ENCODE measurements at regions not wholly inside any gene's neighbourhood (a gene's known extent, or its start where the extent isn't known, plus 50 kb on each side); places are given as distances from the start of the nearest gene placed in this dataset.

- no peak for TF ChIP-seq CTCF (IDR thresholded peaks at IDR 0.05)
- H3K27ac Mint-ChIP-seq (ENCODE audit: unreplicated experiment): no peak overlapping the region
- no peaks in the 10 kb centered on the region for H3K36me3 Mint-ChIP-seq (ENCODE audit: unreplicated experiment)
- peaks cover 31% of the 10 kb centered on the region for H3K4me1 Mint-ChIP-seq (ENCODE audit: unreplicated experiment)
- peaks cover 4% of the 10 kb centered on the region for H3K9me3 Mint-ChIP-seq (ENCODE audit: unreplicated experiment)
- no peak overlapping the region for H3K4me3 Mint-ChIP-seq (ENCODE audit: unreplicated experiment)
- H3K27me3 Mint-ChIP-seq (ENCODE audit: unreplicated experiment): no peaks in the 10 kb centered on the region
- no peak for DNase-seq (ENCODE audit: extremely low spot score, unreplicated experiment)
These were observed 121.8 kb downstream of the INHBA start for GRCh38 chr7:41581041-41581440.

- no peak for TF ChIP-seq CTCF (IDR thresholded peaks at IDR 0.05)
- peaks cover 31% of the 10 kb centered on the region for H3K4me1 Mint-ChIP-seq (ENCODE audit: unreplicated experiment)
- H3K4me3 Mint-ChIP-seq (ENCODE audit: unreplicated experiment): no peak overlapping the region
- no peak for DNase-seq (ENCODE audit: extremely low spot score, unreplicated experiment)
- no peaks in the 10 kb centered on the region for H3K36me3 Mint-ChIP-seq (ENCODE audit: unreplicated experiment)
- H3K9me3 Mint-ChIP-seq (ENCODE audit: unreplicated experiment): peaks cover 4% of the 10 kb centered on the region
- no peaks in the 10 kb centered on the region for H3K27me3 Mint-ChIP-seq (ENCODE audit: unreplicated experiment)
- peak overlapping the region; percentile 32 for H3K27ac Mint-ChIP-seq (ENCODE audit: unreplicated experiment)
These were observed 122.6 kb downstream of the INHBA start for GRCh38 chr7:41579961-41580935.

DNA sequence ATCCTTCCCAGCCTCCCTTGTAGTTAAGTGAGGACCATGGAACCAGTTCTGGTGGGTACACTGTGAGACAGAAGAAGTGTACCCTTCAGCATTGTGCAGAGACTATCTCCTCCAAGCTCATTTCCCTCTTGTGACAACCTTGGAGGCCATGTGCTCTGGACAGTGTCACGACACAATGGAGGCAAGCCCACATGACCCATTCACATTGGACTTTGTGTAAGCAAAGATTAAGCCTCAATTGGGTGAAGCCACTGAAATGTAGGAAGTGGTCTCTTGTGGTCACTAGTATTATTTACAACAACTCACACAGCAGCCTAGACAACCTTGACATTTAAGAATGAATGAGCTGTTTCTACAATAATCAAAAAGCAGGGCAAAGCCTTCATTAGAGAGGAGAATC lies 124.2 kb downstream of the INHBA start:
- Mint-ChIP-seq H3K27ac (ENCODE audit: unreplicated experiment) (no peak overlapping the region), H3K9me3 (ENCODE audit: unreplicated experiment) (peaks cover 4% of the 10 kb centered on the region), H3K4me3 (ENCODE audit: unreplicated experiment) (no peak overlapping the region), H3K36me3 (ENCODE audit: unreplicated experiment) (no peaks in the 10 kb centered on the region), H3K4me1 (ENCODE audit: unreplicated experiment) (peaks cover 31% of the 10 kb centered on the region), H3K27me3 (ENCODE audit: unreplicated experiment) (no peaks in the 10 kb centered on the region)
- no peak for TF ChIP-seq CTCF (IDR thresholded peaks at IDR 0.05)
- no peak for DNase-seq (ENCODE audit: extremely low spot score, unreplicated experiment)

GRCh38 chr7:41576166-41576565 lies 126.7 kb downstream of the INHBA start:
- Mint-ChIP-seq H3K27me3 (ENCODE audit: unreplicated experiment) (no peaks in the 10 kb centered on the region), H3K4me1 (ENCODE audit: unreplicated experiment) (peaks cover 30% of the 10 kb centered on the region), H3K9me3 (ENCODE audit: unreplicated experiment) (peaks cover 4% of the 10 kb centered on the region), H3K36me3 (ENCODE audit: unreplicated experiment) (no peaks in the 10 kb centered on the region), H3K4me3 (ENCODE audit: unreplicated experiment) (no peak overlapping the region), H3K27ac (ENCODE audit: unreplicated experiment) (no peak overlapping the region)
- TF ChIP-seq CTCF (IDR thresholded peaks at IDR 0.05): no peak
- no peak for DNase-seq (ENCODE audit: extremely low spot score, unreplicated experiment)

DNA sequence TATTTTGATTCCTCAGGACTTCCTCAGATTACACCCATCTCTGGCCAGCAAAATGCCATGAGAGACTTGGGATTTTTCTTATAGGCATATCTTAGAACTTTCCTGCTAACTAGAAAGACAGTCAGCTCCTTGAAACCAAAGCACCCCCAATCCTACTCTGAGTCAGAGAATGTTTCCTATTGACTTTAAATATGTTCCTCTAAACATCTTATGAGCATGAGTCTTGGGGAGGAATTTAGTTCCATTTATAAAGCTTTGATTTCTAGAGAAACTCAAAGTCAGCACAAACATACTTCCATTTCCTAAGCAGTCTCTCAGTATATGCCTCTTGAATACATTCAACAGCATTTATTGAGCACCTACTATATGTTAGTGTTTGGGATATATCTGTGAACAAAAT lies 128.5 kb downstream of the INHBA start:
- H3K27me3 Mint-ChIP-seq (ENCODE audit: unreplicated experiment): no peaks in the 10 kb centered on the region
- no peak for DNase-seq (ENCODE audit: extremely low spot score, unreplicated experiment)
- no peak overlapping the region for H3K27ac Mint-ChIP-seq (ENCODE audit: unreplicated experiment)
- H3K9me3 Mint-ChIP-seq (ENCODE audit: unreplicated experiment): peaks cover 4% of the 10 kb centered on the region
- no peak for TF ChIP-seq CTCF (IDR thresholded peaks at IDR 0.05)
- peaks cover 15% of the 10 kb centered on the region for H3K4me1 Mint-ChIP-seq (ENCODE audit: unreplicated experiment)
- no peaks in the 10 kb centered on the region for H3K36me3 Mint-ChIP-seq (ENCODE audit: unreplicated experiment)
- no peak overlapping the region for H3K4me3 Mint-ChIP-seq (ENCODE audit: unreplicated experiment)

Measured in osteocyte (in vitro differentiated cells).